CD14-positive monocyte (primary cell): ENCODE measurements at regions not wholly inside any gene's neighbourhood (a gene's known extent, or its start where the extent isn't known, plus 50 kb on each side); places are given as distances from the start of the nearest gene placed in this dataset.

Experiments used
- DNase-seq, 3 donors: peaks; one replicate each; pipeline ENCODE4 v3.0.0-alpha.2; 2011 to 2022
- H2AFZ ChIP-seq: 2 replicates; pipeline ENCODE4 v1.6.0; 2012; ENCODE audit warnings: mild to moderate bottlenecking, low read depth, low read length, inconsistent platforms; ENCODE audit not compliant: insufficient read depth, poor library complexity, severe bottlenecking
- H3K27ac ChIP-seq, 2 donors: 1 replicate in 1 of 2; 2 replicates in 1 of 2; pipeline ENCODE4 v1.5.1; 2012 to 2013; ENCODE audit warnings: low read length in 2 of 2, control low read depth in 1 of 2, inconsistent platforms in 1 of 2, low read depth in 1 of 2, mild to moderate bottlenecking in 1 of 2
- H3K27me3 ChIP-seq, 2 donors: one replicate each; pipeline versions ENCODE4 v1.6.0 to v1.6.1; 2011 to 2013; ENCODE audit warnings: low read length in 2 of 2; ENCODE audit not compliant: control insufficient read depth in 2 of 2, insufficient read depth in 2 of 2
- H3K36me3 ChIP-seq, 2 donors: replicated peaks in 1 of 2; 1 replicate in 1 of 2; 2 replicates in 1 of 2; pipeline versions ENCODE4 v1.5.1 to v1.6.1; 2012 to 2013; ENCODE audit warnings: low read length in 2 of 2, control low read depth in 1 of 2, inconsistent platforms in 1 of 2, mild to moderate bottlenecking in 1 of 2; ENCODE audit not compliant: insufficient read depth in 2 of 2, control insufficient read depth in 1 of 2
- H3K4me1 ChIP-seq, 2 donors: 1 replicate in 1 of 2; 2 replicates in 1 of 2; pipeline versions ENCODE4 v1.5.1 to v1.6.1; 2012 to 2013; ENCODE audit warnings: low read length in 2 of 2, control low read depth in 1 of 2, inconsistent platforms in 1 of 2, mild to moderate bottlenecking in 1 of 2, moderate library complexity in 1 of 2; ENCODE audit not compliant: insufficient read depth in 2 of 2, control insufficient read depth in 1 of 2
- H3K4me2 ChIP-seq: replicated peaks from 2 replicates; pipeline ENCODE3; 2012; ENCODE audit warnings: low read length, moderate library complexity, mild to moderate bottlenecking; ENCODE audit not compliant: poor library complexity, severe bottlenecking; ENCODE audit errors: extremely low read depth
- H3K4me3 ChIP-seq, 3 experiments: fragments of 200-600 bp in 1 of 3; sonication (generic) in 1 of 3; replicated peaks in 1 of 3; 1 replicate in 2 of 3; 2 replicates in 1 of 3; pipeline ENCODE4 v1.5.1; 2011 to 2013; ENCODE audit warnings: low read length in 3 of 3, mild to moderate bottlenecking in 3 of 3, control low read depth in 2 of 3, low read depth in 2 of 3, inconsistent platforms in 1 of 3, moderate library complexity in 1 of 3
- H3K79me2 ChIP-seq: 2 replicates; pipeline ENCODE4 v1.6.0; 2012; ENCODE audit warnings: mild to moderate bottlenecking, control low read depth, inconsistent platforms, low read length, moderate library complexity; ENCODE audit not compliant: insufficient read depth
- H3K9ac ChIP-seq: 2 replicates; pipeline ENCODE4 v1.6.0; 2017; ENCODE audit warnings: low read length, mild to moderate bottlenecking; ENCODE audit not compliant: insufficient read depth, poor library complexity, severe bottlenecking
- H3K9me3 ChIP-seq, 2 donors: replicated peaks in 1 of 2; 1 replicate in 1 of 2; 2 replicates in 1 of 2; pipeline versions ENCODE4 v1.5.1 to v1.6.1; 2012 to 2013; ENCODE audit warnings: low read length in 2 of 2, control low read depth in 1 of 2; ENCODE audit not compliant: control insufficient read depth in 1 of 2, insufficient read depth in 1 of 2
- H4K20me1 ChIP-seq: 2 replicates; pipeline ENCODE4 v1.6.0; 2012; ENCODE audit warnings: mild to moderate bottlenecking, low read length, control low read depth, moderate library complexity; ENCODE audit not compliant: insufficient read depth
- H3K27ac Mint-ChIP-seq, 7 donors: one replicate each; pipeline ENCODE4 v1.8.0; 2020; ENCODE audit warnings: mild to moderate bottlenecking in 7 of 7, mixed read lengths in 7 of 7, moderate library complexity in 6 of 7, inconsistent platforms in 2 of 7
- H3K27me3 Mint-ChIP-seq, 3 donors: one replicate each; pipeline ENCODE4 v1.8.0; 2021 to 2022; ENCODE audit warnings: low read depth in 3 of 3, mild to moderate bottlenecking in 3 of 3, mixed read lengths in 3 of 3, moderate library complexity in 3 of 3, inconsistent platforms in 1 of 3
- H3K36me3 Mint-ChIP-seq, 2 donors: one replicate each; pipeline ENCODE4 v1.8.0; 2020; ENCODE audit warnings: mixed read lengths in 2 of 2, inconsistent platforms in 1 of 2, mild to moderate bottlenecking in 1 of 2
- H3K4me1 Mint-ChIP-seq: one replicate; pipeline ENCODE4 v1.8.0; 2020; ENCODE audit warnings: mild to moderate bottlenecking, mixed read lengths
- H3K4me3 Mint-ChIP-seq, 2 donors: one replicate each; pipeline ENCODE4 v1.8.0; 2020; ENCODE audit warnings: mild to moderate bottlenecking in 2 of 2, mixed read lengths in 2 of 2, moderate library complexity in 1 of 2
- H3K9me3 Mint-ChIP-seq, 7 donors: one replicate each; pipeline ENCODE4 v1.8.0; 2020 to 2022; ENCODE audit warnings: mixed read lengths in 7 of 7, mild to moderate bottlenecking in 6 of 7, moderate library complexity in 6 of 7, inconsistent platforms in 2 of 7
- WGBS: methylation state at CpG from one replicate; pipeline ENCODE4 v1.1.5; 2013; ENCODE audit warnings: missing lambda C conversion rate; ENCODE audit not compliant: insufficient coverage; 5-methylcytosine and 5-hydroxymethylcytosine counted together
- intact Hi-C, 2 donors: fragments of 100-400 bp; cut with micrococcal nuclease; formaldehyde crosslinking; loops; one replicate each; pipeline versions ENCODE4 v1.15.0 to v1.15.1; 2023
- TF ChIP-seq, protein P1 (sequence below): fragments of 200-600 bp; IDR thresholded peaks from one replicate; pipeline ENCODE4 v1.8.0; 2022; ENCODE audit warnings: antibody characterized with exemption, mild to moderate bottlenecking

DNA sequence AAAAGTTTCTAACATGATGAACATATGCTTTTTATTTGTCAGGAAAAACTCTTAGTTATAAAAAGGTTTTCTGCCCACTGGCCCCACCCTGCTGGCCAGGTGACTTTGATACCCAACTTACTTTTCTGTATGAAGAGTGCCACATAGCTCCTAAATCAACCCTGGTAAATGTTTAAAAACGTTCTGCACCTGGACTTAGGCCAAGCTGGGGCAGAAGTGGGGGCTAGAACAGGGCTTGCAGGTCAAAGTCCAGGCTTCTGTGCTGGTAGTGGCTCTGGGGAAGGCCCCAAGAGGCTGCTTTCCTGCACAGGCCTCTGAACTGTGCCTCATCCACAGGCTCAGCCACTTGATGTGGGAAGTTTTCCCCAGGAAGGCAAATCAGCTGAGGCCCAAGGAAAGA, 171.7 kb downstream of the ANKRD30B start:
- Mint-ChIP-seq H3K4me3 (no peak overlapping the region), H3K36me3 (no peaks in the 10 kb centered on the region), H3K9me3 (peaks cover 4 to 51% (median 15%) of the 10 kb centered on the region in 7 donors), H3K27ac (no peak overlapping the region), H3K27me3 (peaks cover 0 to 2% (median 0%) of the 10 kb centered on the region in 3 donors), H3K4me1 (no peaks in the 10 kb centered on the region)
- Histone ChIP-seq H3K27me3 (no peaks in the 10 kb centered on the region), H4K20me1 (no peaks in the 10 kb centered on the region), H3K4me1 (no peaks in the 10 kb centered on the region), H3K9ac (no peak overlapping the region), H3K4me2 (no peak overlapping the region), H3K9me3 (peaks cover 34 to 44% of the 10 kb centered on the region in 2 donors), H3K79me2 (no peaks in the 10 kb centered on the region), H3K27ac (no peak overlapping the region), H3K4me3 (no peak overlapping the region), H2AFZ (no peak overlapping the region), H3K36me3 (no peaks in the 10 kb centered on the region)
- TF ChIP-seq, protein P1, sequence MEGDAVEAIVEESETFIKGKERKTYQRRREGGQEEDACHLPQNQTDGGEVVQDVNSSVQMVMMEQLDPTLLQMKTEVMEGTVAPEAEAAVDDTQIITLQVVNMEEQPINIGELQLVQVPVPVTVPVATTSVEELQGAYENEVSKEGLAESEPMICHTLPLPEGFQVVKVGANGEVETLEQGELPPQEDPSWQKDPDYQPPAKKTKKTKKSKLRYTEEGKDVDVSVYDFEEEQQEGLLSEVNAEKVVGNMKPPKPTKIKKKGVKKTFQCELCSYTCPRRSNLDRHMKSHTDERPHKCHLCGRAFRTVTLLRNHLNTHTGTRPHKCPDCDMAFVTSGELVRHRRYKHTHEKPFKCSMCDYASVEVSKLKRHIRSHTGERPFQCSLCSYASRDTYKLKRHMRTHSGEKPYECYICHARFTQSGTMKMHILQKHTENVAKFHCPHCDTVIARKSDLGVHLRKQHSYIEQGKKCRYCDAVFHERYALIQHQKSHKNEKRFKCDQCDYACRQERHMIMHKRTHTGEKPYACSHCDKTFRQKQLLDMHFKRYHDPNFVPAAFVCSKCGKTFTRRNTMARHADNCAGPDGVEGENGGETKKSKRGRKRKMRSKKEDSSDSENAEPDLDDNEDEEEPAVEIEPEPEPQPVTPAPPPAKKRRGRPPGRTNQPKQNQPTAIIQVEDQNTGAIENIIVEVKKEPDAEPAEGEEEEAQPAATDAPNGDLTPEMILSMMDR = no peak
- no peak for DNase-seq
- intact Hi-C loops = no loop called here
- 22% methylated on average over 1 of the region's 1 CpG for WGBS

DNA sequence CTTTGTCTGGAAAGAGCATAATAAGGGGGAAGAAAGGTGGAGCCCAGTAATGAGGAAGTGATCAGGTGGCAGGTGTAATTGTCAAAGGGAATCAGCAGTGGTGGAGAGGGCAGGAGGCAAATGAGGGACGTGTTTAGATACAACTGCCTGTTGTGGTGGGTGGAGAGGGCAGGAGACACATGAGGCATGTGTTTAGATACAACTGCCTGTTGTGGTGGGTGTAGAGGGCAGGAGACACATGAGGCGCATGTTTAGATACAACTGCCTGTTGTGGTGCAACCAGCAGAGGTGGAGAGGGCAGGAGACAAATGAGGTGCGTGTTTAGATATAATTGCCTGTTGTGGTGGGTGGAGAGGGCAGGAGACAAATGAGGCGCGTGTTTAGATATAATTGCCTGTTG, 173.1 kb downstream of the ANKRD30B start:
- no peaks in the 10 kb centered on the region for H3K36me3 ChIP-seq
- no peak overlapping the region for H3K4me3 ChIP-seq
- TF ChIP-seq, protein P1 = no peak
- no peaks in the 10 kb centered on the region for H3K79me2 ChIP-seq
- DNase-seq = no peak
- no peak overlapping the region for H3K9ac ChIP-seq
- Mint-ChIP-seq H3K27ac (no peak overlapping the region), H3K27me3 (peaks cover 0 to 3% (median 2%) of the 10 kb centered on the region in 3 donors), H3K4me3 (no peak overlapping the region), H3K4me1 (no peaks in the 10 kb centered on the region), H3K36me3 (no peaks in the 10 kb centered on the region), H3K9me3 (peaks cover 2 to 53% (median 15%) of the 10 kb centered on the region in 7 donors)
- no peaks in the 10 kb centered on the region for H3K4me1 ChIP-seq
- no peak overlapping the region for H3K27ac ChIP-seq
- H4K20me1 ChIP-seq = no peaks in the 10 kb centered on the region
- H3K27me3 ChIP-seq = no peaks in the 10 kb centered on the region
- intact Hi-C loops = no loop called here
- no peak overlapping the region for H3K4me2 ChIP-seq
- WGBS = 90% methylated on average over 3 of the region's 5 CpGs
- H2AFZ ChIP-seq = no peak overlapping the region
- H3K9me3 ChIP-seq = peaks cover 28 to 50% of the 10 kb centered on the region in 2 donors
